ENCODE measurements at regions not wholly inside any gene's neighbourhood (a gene's known extent, or its start where the extent isn't known, plus 50 kb on each side); places are given as distances from the start of the nearest gene placed in this dataset.

GRCh38 chr3:124258057-124258500 is 266.2 kb upstream of the ROPN1 start:
- ATAC-seq (peak; percentile 62 to 77), DNase-seq (peak; percentile 46)

GRCh38 chr3:124260206-124260915 is 268.4 kb upstream of the ROPN1 start:
- ATAC-seq (peak; percentile 87 to 95), DNase-seq (peak; percentile 66)
- intact Hi-C loops (cut with DNase I): no loop called here

More at GRCh38 chr3:124258057-124258500, 266.2 kb upstream of the ROPN1 start:
- intact Hi-C loops (cut with DNase I): no loop called here

- DNase-seq (no peak), ATAC-seq (no peak)
- intact Hi-C loops (cut with DNase I): no loop called here
These were observed 269.4 kb upstream of the ROPN1 start for GRCh38 chr3:124261306-124261705.

GRCh38 chr3:124263168-124263567 is 271.2 kb upstream of the ROPN1 start:
- DNase-seq: no peak
- intact Hi-C loops (cut with DNase I): no loop called here
- no peak for ATAC-seq

- ATAC-seq (no peak), DNase-seq (no peak)
- intact Hi-C loops (cut with DNase I): no loop called here
These were observed 272.4 kb upstream of the ROPN1 start for GRCh38 chr3:124264346-124264745.

GRCh38 chr3:124266487-124266886 is 274.6 kb upstream of the ROPN1 start:
- peak in 1 of 2 donors; percentile 75 for ATAC-seq
- intact Hi-C loops (cut with DNase I): no loop called here
- no peak for DNase-seq

GRCh38 chr3:124267406-124267805 is 275.5 kb upstream of the ROPN1 start:
- ATAC-seq: no peak
- intact Hi-C loops (cut with DNase I): no loop called here
- no peak for DNase-seq

- ATAC-seq (no peak), DNase-seq (no peak)
- intact Hi-C loops (cut with DNase I): no loop called here
These were observed 276.4 kb upstream of the ROPN1 start for GRCh38 chr3:124268355-124268754.

- DNase-seq (no peak), ATAC-seq (no peak)
- intact Hi-C loops (cut with DNase I): no loop called here
These were observed 277.7 kb upstream of the ROPN1 start for GRCh38 chr3:124269619-124270018.

GRCh38 chr3:124272605-124273151 is 280.8 kb upstream of the ROPN1 start:
- intact Hi-C loops (cut with DNase I): no loop called here
- DNase-seq (no peak), ATAC-seq (peak; percentile 56 to 65)

- ATAC-seq: no peak
- no peak for DNase-seq
- intact Hi-C loops (cut with DNase I): no loop called here
These were observed 281.7 kb upstream of the ROPN1 start for GRCh38 chr3:124273651-124274050.

GRCh38 chr3:124274051-124274450 is 282.1 kb upstream of the ROPN1 start:
- intact Hi-C loops (cut with DNase I): no loop called here

GRCh38 chr3:124275412-124275811 is 283.5 kb upstream of the ROPN1 start:
- intact Hi-C loops (cut with DNase I): no loop called here
- ATAC-seq (peak in 1 of 2 donors; percentile 60), DNase-seq (peak; percentile 49)

More at GRCh38 chr3:124274051-124274450, 282.1 kb upstream of the ROPN1 start:
- ATAC-seq (no peak), DNase-seq (no peak)

GRCh38 chr3:124276133-124276532 is 284.2 kb upstream of the ROPN1 start:
- DNase-seq (no peak), ATAC-seq (no peak)
- intact Hi-C loops (cut with DNase I): loop anchor here in 1 of 2 donors (2.0 kb wide), 1 partner anchor 27 kb away; no protein-coding TSS in a partner anchor

GRCh38 chr3:124276539-124277143 is 284.7 kb upstream of the ROPN1 start:
- DNase-seq: no peak
- intact Hi-C loops (cut with DNase I): loop anchor here in 1 of 2 donors (2.0 kb wide), 1 partner anchor 28 kb away; no protein-coding TSS in a partner anchor
- ATAC-seq: no peak

GRCh38 chr3:124277144-124277890 is 285.4 kb upstream of the ROPN1 start:
- ATAC-seq (peak; percentile 48 to 55), DNase-seq (peak; percentile 50)
- intact Hi-C loops (cut with DNase I): loop anchor here in 1 of 2 donors (2.0 kb wide), 1 partner anchor 29 kb away; no protein-coding TSS in a partner anchor

GRCh38 chr3:124281453-124282316 is 289.8 kb upstream of the ROPN1 start:
- intact Hi-C loops (cut with DNase I): loop anchor here (2.0 to 10.0 kb wide), 5 partner anchors 197 to 269 kb away; partner anchors contain the start of gene KALRN (in 2 of the 2)
- DNase-seq: no peak
- peak; percentile 53 to 71 for ATAC-seq
